GM21528 (cell line): ENCODE measurements at regions not wholly inside any gene's neighbourhood (a gene's known extent, or its start where the extent isn't known, plus 50 kb on each side); places are given as distances from the start of the nearest gene placed in this dataset.

Experiments
- ATAC-seq: cut with Tn5 transposase; IDR thresholded peaks from one replicate; pipeline ENCODE4 v1.9.1; 2021; ENCODE audit warnings: mild to moderate bottlenecking, moderate library complexity; ENCODE audit not compliant: unreplicated experiment, low FRiP score

GRCh38 chr5:28249771-28250415 is 1211.5 kb upstream of the CDH9 start:
- no peak for ATAC-seq

GRCh38 chr5:28234356-28234968 is 1196.1 kb upstream of the CDH9 start:
- no peak for ATAC-seq

GRCh38 chr5:28226407-28226806 is 1188.0 kb upstream of the CDH9 start:
- ATAC-seq = no peak

DNA sequence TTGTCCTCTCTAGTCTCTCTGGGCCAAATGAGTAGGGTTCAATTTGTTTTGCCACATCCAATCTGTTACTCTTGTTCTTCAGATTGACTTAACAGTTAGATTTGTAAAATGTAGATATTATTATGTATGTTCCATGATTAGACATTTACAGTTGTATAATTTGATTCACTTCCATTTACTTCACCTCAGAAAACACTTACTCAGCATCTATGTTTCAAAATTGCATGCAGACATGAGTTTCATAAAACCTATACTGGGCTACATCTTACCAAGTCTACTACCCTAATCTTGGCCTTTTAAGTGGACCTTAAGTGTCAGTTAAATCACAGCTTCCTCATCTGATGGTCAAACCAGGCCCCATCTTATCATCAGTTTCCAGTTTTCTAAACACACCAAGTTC is 1181.2 kb upstream of the CDH9 start:
- ATAC-seq = no peak

DNA sequence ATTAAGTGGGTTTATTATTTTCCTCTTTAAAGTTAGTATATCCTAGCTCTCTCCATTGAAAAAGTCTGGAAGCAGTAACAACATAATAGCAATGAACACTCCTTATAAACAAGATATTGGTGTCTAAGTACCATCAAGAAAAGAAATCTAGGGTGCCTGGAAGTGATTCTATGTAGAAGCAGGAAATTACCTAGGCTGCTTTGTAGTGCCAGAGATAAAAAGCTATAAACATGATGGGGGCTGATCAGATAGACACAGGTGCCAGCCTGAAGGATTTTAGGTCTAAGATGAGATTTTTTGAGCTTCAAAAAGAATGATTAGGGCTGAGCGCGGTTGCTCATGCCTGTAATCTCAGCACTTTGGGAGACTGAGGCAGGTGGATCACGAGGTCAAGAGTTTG is 1179.3 kb upstream of the CDH9 start:
- no peak for ATAC-seq

DNA sequence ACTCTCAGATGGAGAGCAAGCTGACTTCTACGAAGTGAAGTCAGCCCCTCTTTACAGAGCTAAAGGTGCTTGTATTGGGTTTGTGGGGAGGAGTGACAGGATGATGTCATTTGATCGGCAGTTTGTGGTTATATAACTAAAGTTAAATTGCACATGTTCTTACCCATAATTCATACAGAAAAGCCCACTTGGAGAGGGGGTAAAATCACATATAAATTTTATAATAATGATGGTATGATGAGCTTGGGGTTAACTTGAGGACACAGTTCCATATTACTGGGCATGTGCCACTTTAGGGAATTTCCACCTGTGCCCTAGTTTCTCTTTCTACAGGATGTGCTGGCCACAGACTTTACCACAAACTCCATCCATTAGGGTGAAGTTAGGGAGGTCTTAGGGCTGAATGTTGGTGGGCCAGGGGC is 1178.6 kb upstream of the CDH9 start:
- no peak for ATAC-seq

GRCh38 chr5:28215091-28215490 is 1176.7 kb upstream of the CDH9 start:
- no peak for ATAC-seq

- ATAC-seq = no peak
Measured at GRCh38 chr5:28214292-28214691, 1175.9 kb upstream of the CDH9 start.

DNA sequence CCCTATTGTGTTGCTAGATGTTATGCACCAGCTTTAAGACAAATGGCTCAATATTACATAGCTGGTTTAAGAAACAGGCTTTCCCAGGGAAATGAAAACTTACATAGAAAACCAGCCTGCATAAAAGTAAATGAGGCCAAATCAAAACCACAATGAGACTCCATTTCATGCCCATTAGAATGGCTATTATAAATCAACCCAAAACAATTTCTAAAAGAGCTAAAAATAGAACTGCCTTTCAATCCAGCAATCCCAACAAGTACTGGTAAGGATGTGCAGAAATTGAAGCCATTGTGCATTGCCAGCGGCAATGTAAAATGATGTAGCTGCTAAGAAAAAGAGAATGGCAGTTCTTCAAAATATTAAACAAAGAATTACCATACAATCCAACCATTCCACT is 1170.0 kb upstream of the CDH9 start:
- ATAC-seq = no peak

GRCh38 chr5:28190011-28190410 is 1151.6 kb upstream of the CDH9 start:
- ATAC-seq = no peak

DNA sequence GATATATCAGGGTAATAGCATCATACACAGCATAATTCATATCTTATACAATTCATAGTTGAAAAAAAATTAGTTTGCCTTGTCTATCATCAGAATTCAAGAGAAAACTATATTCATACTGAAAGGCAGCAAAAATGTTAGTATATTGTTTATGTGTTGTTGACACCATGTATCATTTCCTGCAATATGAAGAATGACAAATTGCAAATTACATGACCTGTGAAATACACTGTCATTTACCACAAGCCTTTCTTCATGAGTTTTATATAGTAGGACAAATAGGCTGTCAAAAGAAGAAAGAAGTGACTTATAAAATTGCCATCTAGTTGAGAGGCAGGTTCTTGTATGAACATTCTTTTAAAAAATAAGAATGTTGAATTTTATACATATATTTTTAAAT is 1136.3 kb upstream of the CDH9 start:
- ATAC-seq = no peak

DNA sequence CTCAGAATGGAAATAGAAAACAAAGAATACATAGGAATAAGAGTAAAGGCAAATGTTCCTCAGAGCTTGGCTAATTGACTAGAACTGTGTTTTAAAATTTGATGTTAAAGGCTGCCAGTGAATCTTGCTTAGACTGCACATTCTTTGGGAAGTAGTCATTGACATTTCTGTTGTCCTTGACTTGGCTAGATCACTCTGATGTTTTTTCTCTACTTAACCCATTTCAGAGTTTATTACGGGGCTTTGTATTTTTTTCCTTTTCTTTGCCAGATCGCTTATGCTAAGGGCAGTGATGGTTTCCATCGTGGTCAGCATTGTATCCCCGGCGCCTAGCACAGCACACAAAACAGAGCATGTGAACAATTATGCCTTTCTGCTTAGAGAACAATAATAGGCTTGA is 1126.7 kb upstream of the CDH9 start:
- ATAC-seq = no peak

GRCh38 chr5:28164568-28164967 is 1126.2 kb upstream of the CDH9 start:
- ATAC-seq = no peak

GRCh38 chr5:28156981-28157380 is 1118.6 kb upstream of the CDH9 start:
- no peak for ATAC-seq

- no peak for ATAC-seq
Measured at GRCh38 chr5:28143519-28143918, 1105.1 kb upstream of the CDH9 start.

DNA sequence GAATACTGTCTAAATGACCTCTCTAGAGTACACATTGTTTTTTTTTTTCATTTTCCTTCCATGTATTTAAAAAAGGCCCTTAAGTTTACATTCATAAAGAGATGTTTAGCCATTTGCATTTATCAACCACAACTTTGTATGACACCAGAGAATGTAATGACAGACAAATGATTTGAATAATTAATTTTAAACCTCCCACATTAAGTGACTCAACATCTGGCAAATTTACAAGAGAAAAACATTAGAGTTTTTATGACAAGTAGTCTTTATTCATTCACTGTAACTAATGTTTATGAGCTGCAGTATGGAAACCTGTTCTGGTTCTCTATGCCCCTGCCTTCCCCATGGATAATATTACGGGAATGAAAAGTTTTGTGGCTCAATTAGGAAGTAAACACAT is 1093.8 kb upstream of the CDH9 start:
- no peak for ATAC-seq

- ATAC-seq = no peak
Measured at GRCh38 chr5:28117691-28118090, 1079.3 kb upstream of the CDH9 start.

- no peak for ATAC-seq
Measured at GRCh38 chr5:28117273-28117672, 1078.9 kb upstream of the CDH9 start.

DNA sequence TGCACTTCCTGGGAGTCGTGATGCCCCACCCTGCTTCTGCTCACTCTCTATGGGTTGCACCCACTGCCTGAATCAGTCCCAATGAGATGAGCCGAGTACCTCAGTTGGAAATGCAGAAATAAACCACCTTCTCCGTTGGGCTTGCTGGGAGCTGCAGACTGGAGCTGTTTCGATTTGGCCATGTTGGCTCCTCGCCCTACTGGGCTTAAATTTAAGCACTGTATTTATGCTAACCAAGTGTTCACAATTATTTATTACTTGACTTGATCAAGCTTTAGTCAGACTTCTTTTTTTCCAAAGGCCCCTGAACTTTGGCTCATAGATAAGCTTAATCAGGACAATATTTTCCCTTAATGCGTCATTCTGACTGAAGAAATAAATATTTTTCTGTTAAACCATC is 1072.4 kb upstream of the CDH9 start:
- no peak for ATAC-seq

DNA sequence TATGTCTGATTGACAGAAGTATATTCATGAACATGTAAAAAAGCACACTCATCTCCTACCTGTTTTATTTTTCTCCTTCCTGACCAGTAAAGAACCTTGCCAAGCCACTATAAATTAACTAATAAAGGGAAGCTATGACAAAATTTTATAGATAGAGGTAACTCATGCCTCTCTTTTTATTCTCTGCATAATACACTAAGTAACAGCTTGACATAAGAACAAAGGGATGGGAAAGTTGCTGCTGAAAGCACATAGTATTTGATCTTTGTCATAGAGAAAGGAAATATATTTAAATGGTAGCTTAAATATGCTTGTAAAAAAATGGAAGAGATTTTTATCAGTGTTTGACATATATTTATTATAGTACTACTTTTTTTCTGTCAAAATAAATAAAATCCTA is 1065.7 kb upstream of the CDH9 start:
- no peak for ATAC-seq

DNA sequence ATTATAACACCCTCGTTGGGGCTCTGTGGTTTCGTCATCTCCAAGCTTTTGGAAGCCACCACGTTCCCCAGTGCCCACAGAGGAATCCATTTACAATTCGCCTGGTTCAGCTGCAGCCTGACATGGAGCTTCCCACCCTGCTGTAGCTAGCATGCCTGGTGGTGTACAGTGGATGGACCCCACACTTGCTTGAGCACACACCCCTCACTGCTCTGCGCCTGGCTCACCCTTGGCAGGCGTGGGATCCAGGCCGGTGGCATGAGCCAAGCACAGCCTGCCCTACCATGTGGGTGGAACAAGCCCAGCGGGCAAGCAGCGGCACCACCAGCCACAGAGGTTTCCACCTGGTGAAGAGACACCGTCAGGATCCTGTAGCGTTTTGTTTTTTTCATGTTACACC is 1045.7 kb upstream of the CDH9 start:
- ATAC-seq = no peak

DNA sequence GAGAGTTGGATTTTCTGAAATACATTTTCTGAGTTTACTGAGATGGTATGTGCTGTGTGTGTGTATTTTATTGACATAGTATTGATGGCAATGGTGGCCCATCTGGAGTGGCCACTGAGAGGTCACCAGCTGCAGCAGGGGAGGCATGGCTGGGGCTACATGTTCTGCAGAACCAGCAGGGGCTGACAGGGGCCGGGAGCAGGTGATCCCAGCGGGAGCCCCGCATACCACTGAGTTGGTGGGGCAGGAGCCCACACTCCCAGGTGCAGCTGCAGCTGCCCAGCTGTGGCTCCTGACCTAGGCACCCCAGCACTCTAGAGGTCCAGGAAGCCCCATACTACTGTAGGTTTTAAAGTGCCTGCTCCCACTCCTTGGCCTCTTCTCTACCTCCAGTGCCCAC is 1044.2 kb upstream of the CDH9 start:
- no peak for ATAC-seq
